Neural cell (in vitro differentiated cells): ENCODE measurements at regions not wholly inside any gene's neighbourhood (a gene's known extent, or its start where the extent isn't known, plus 50 kb on each side); places are given as distances from the start of the nearest gene placed in this dataset.

Experiments
- H2AFZ ChIP-seq: fragments of 200-600, 300-800 bp; sonication (generic), shearing (Covaris generic); 2 replicates; pipeline ENCODE4 v1.6.0; 2014; ENCODE audit warnings: low read depth, mild to moderate bottlenecking, antibody characterized with exemption, low read length, moderate library complexity
- H3F3A ChIP-seq: fragments of 200-600 bp; shearing (Covaris generic); 2 replicates; pipeline ENCODE4 v1.6.1; 2016; ENCODE audit warnings: mild to moderate bottlenecking, moderate library complexity, mixed read lengths, antibody characterized with exemption, low read length; ENCODE audit not compliant: insufficient read depth, poor library complexity, severe bottlenecking
- H3K27ac ChIP-seq: fragments of 200-600, 300-800 bp; sonication (generic), shearing (Covaris generic); 2 replicates; pipeline ENCODE4 v1.5.1; 2014; ENCODE audit warnings: mild to moderate bottlenecking, low read length, moderate library complexity
- H3K27me3 ChIP-seq: fragments of 300-800, 200-600 bp; sonication (generic), shearing (Covaris generic); 2 replicates; pipeline ENCODE4 v1.6.0; 2014; ENCODE audit warnings: mild to moderate bottlenecking, low read depth, low read length, moderate library complexity; ENCODE audit not compliant: insufficient read depth
- H3K36me3 ChIP-seq: fragments of 300-800, 200-600 bp; sonication (generic), shearing (Covaris generic); 2 replicates; pipeline ENCODE4 v1.5.1; 2014; ENCODE audit warnings: mild to moderate bottlenecking, antibody characterized with exemption, low read length, moderate library complexity; ENCODE audit not compliant: insufficient read depth
- H3K4me2 ChIP-seq: fragments of 300-800, 200-600 bp; sonication (generic), shearing (Covaris generic); 2 replicates; pipeline ENCODE4 v1.6.0; 2014; ENCODE audit warnings: mild to moderate bottlenecking, low read length
- H3K4me3 ChIP-seq: fragments of 300-800, 200-600 bp; sonication (generic), shearing (Covaris generic); 2 replicates; pipeline ENCODE4 v1.5.1; 2014; ENCODE audit warnings: mild to moderate bottlenecking, low read length, moderate library complexity
- H3K79me2 ChIP-seq: fragments of 200-600 bp; shearing (Covaris generic); replicated peaks from 2 replicates; pipeline ENCODE4 v1.6.0; 2014; ENCODE audit warnings: mild to moderate bottlenecking, low read length, moderate library complexity; ENCODE audit not compliant: insufficient read depth
- H3K9ac ChIP-seq: fragments of 300-800, 200-600 bp; sonication (generic), shearing (Covaris generic); 2 replicates; pipeline ENCODE4 v1.6.1; 2016; ENCODE audit warnings: mild to moderate bottlenecking, low read length, mixed read lengths
- H3K9me2 ChIP-seq: fragments of 200-600 bp; shearing (Covaris generic); 2 replicates; pipeline ENCODE4 v1.6.1; 2016; ENCODE audit warnings: mild to moderate bottlenecking, low read length, mixed read lengths; ENCODE audit not compliant: insufficient read depth
- H3K9me3 ChIP-seq: fragments of 200-600, 300-800 bp; sonication (generic), shearing (Covaris generic); 2 replicates; pipeline ENCODE4 v1.6.1; 2016; ENCODE audit warnings: mild to moderate bottlenecking, mixed run types, low read length, moderate library complexity, mixed read lengths
- H4K20me1 ChIP-seq: fragments of 200-600 bp; shearing (Covaris generic); 2 replicates; pipeline ENCODE4 v1.6.1; 2016; ENCODE audit warnings: mild to moderate bottlenecking, mixed run types; ENCODE audit not compliant: insufficient read depth
- CTCF ChIP-seq: fragments of 450-650 bp; IDR thresholded peaks from 2 replicates; pipeline ENCODE4 v1.5.1; 2014; ENCODE audit warnings: antibody characterized with exemption, mild to moderate bottlenecking, moderate library complexity; ENCODE audit not compliant: poor library complexity, severe bottlenecking
- EP300 ChIP-seq: fragments of 450-650 bp; conservative IDR thresholded peaks from 2 replicates; pipeline ENCODE4 v1.6.1; 2014; ENCODE audit warnings: antibody characterized with exemption, mild to moderate bottlenecking, moderate library complexity; ENCODE audit not compliant: poor library complexity, severe bottlenecking
- EZH2 ChIP-seq: fragments of 200-600, 300-800 bp; shearing (Covaris generic), sonication (generic); IDR thresholded peaks from 2 replicates; pipeline ENCODE4 v1.6.1; 2014; ENCODE audit warnings: antibody characterized with exemption, low read length, borderline replicate concordance, mild to moderate bottlenecking; ENCODE audit not compliant: insufficient read depth, poor library complexity, severe bottlenecking
- MXI1 ChIP-seq: fragments of 450-650 bp; conservative IDR thresholded peaks from 2 replicates; pipeline ENCODE4 v1.6.1; 2014; ENCODE audit warnings: antibody characterized with exemption, mild to moderate bottlenecking; ENCODE audit not compliant: poor library complexity, severe bottlenecking
- POLR2AphosphoS5 ChIP-seq: IDR thresholded peaks from 2 replicates; pipeline ENCODE4 v1.6.1; 2012
- RAD21 ChIP-seq: fragments of 450-650 bp; conservative IDR thresholded peaks from 2 replicates; pipeline ENCODE4 v1.6.1; 2014; ENCODE audit warnings: antibody characterized with exemption, mild to moderate bottlenecking, moderate library complexity
- REST ChIP-seq: IDR thresholded peaks from 2 replicates; pipeline ENCODE4 v1.6.1; 2012; ENCODE audit warnings: borderline replicate concordance
- SMC3 ChIP-seq: fragments of 450-650 bp; conservative IDR thresholded peaks from 2 replicates; pipeline ENCODE4 v1.6.1; 2014; ENCODE audit warnings: antibody characterized with exemption, mild to moderate bottlenecking, moderate library complexity; ENCODE audit not compliant: poor library complexity
- TAF1 ChIP-seq: IDR thresholded peaks from 2 replicates; pipeline ENCODE4 v1.6.1; 2012; ENCODE audit warnings: low read depth

DNA sequence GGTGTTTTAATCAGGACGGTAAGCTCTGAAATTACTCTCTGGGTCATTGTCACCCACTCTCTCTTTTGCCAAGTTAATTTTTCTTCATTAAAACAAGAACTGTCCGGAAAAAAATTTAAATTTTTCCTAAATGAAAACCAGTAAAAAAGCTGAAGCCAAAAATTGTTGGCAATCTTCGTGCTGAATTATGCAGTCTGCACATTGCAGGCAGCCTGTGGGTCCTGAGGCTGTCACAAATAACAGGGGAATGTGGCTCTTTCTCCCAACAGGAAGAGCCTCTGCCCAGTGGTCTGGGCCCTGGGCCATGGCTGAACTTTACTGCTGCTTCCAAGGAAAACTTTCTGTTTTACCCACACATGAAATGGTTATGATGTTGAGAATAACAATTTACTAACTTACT is 153.9 kb upstream of the SPAG17 start:
- Histone ChIP-seq H3K9me3 (no peaks in the 10 kb centered on the region), H3K27me3 (no peaks in the 10 kb centered on the region), H3K36me3 (no peaks in the 10 kb centered on the region), H3K27ac (no peak overlapping the region), H3K9me2 (no peaks in the 10 kb centered on the region), H4K20me1 (no peaks in the 10 kb centered on the region), H2AFZ (no peak overlapping the region), H3F3A (no peaks in the 10 kb centered on the region), H3K9ac (no peak overlapping the region), H3K79me2 (no peaks in the 10 kb centered on the region), H3K4me3 (no peak overlapping the region), H3K4me2 (no peak overlapping the region)
- TF ChIP-seq REST: no peak
- no peak for TF ChIP-seq POLR2AphosphoS5
- no peak for TF ChIP-seq MXI1
- no peak for TF ChIP-seq CTCF
- no peak for TF ChIP-seq TAF1
- no peak for TF ChIP-seq SMC3
- no peak for TF ChIP-seq RAD21
- no peak for TF ChIP-seq EP300
- no peak for TF ChIP-seq EZH2

- Histone ChIP-seq H3K9me2 (no peaks in the 10 kb centered on the region), H3K9me3 (no peaks in the 10 kb centered on the region), H3K27me3 (no peaks in the 10 kb centered on the region), H3F3A (no peaks in the 10 kb centered on the region), H3K9ac (no peak overlapping the region), H3K79me2 (no peaks in the 10 kb centered on the region), H3K36me3 (no peaks in the 10 kb centered on the region), H3K4me3 (no peak overlapping the region), H3K27ac (no peak overlapping the region), H3K4me2 (no peak overlapping the region), H4K20me1 (no peaks in the 10 kb centered on the region), H2AFZ (no peak overlapping the region)
- TF ChIP-seq RAD21 (no peak), EZH2 (no peak), POLR2AphosphoS5 (no peak)
These were observed 152.3 kb upstream of the SPAG17 start for GRCh38 chr1:118337346-118337745.

GRCh38 chr1:118335331-118335732 is 150.3 kb upstream of the SPAG17 start:
- Histone ChIP-seq H3K27ac (no peak overlapping the region), H3K9me3 (no peaks in the 10 kb centered on the region), H3K27me3 (no peaks in the 10 kb centered on the region), H4K20me1 (no peaks in the 10 kb centered on the region), H3K9ac (no peak overlapping the region), H3K4me3 (no peak overlapping the region), H2AFZ (no peak overlapping the region), H3F3A (no peaks in the 10 kb centered on the region), H3K36me3 (no peaks in the 10 kb centered on the region), H3K4me2 (no peak overlapping the region), H3K9me2 (no peaks in the 10 kb centered on the region), H3K79me2 (no peaks in the 10 kb centered on the region)
- TF ChIP-seq EZH2: no peak
- no peak for TF ChIP-seq EP300
- no peak for TF ChIP-seq CTCF
- no peak for TF ChIP-seq POLR2AphosphoS5
- no peak for TF ChIP-seq SMC3
- no peak for TF ChIP-seq MXI1
- TF ChIP-seq REST: no peak
- TF ChIP-seq TAF1: no peak
